Body of pancreas (tissue), 4 donors: ENCODE measurements at regions not wholly inside any gene's neighbourhood (a gene's known extent, or its start where the extent isn't known, plus 50 kb on each side); places are given as distances from the start of the nearest gene placed in this dataset.

Experiments
- CTCF ChIP-seq, 7 experiments: fragments of 450-650 bp in 4 of 7; fragments of 200-600 bp in 3 of 7; sonication (generic) in 3 of 7; IDR thresholded peaks; one replicate each; pipeline ENCODE4 v1.5.1; 2016 to 2019; ENCODE audit warnings: antibody characterized with exemption in 7 of 7
- POLR2A ChIP-seq, 3 donors: fragments of 450-650 bp; IDR thresholded peaks; one replicate each; pipeline ENCODE4 v1.6.1; 2016; ENCODE audit warnings: antibody characterized with exemption in 3 of 3, mild to moderate bottlenecking in 2 of 3

DNA sequence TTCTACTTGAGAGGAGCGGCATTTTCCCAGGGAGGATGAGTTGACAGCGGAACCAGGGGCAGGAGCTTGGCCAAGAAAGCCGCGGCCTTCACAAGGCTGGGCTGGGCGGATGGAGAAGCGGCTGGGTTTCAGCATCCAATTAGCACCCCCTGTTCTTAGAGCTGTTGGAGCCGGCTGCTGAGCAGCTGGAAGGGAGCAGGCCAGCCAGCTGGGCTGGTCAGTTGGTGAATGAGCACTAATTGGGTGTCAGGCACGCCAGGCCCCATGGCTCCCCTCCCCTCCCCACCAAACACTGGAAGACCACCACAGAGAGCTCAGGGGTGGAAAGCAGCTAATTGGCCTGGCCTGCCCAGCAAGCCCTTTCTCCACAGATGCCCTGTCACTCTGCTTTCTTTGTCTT, 245.6 kb downstream of the RRAGC start:
- no peak for TF ChIP-seq CTCF (IDR thresholded peaks at IDR 0.05)
- TF ChIP-seq POLR2A (IDR thresholded peaks at IDR 0.05) = no peak
